NCI-H524 (cell line): ENCODE measurements at regions not wholly inside any gene's neighbourhood (a gene's known extent, or its start where the extent isn't known, plus 50 kb on each side); places are given as distances from the start of the nearest gene placed in this dataset.

ENCODE experiments used
- DNase-seq, 2 experiments: peaks; one replicate each; lab custom pipeline; 2025; lab: John Stamatoyannopoulos, UW

- DNase-seq: no peak
Measured at GRCh38 chr16:79297805-79298204, 302.7 kb downstream of the MAF start.

GRCh38 chr16:79297296-79297695, 303.2 kb downstream of the MAF start:
- no peak for DNase-seq

GRCh38 chr16:79296491-79296890, 304.0 kb downstream of the MAF start:
- no peak for DNase-seq

GRCh38 chr16:79295746-79296145, 304.8 kb downstream of the MAF start:
- DNase-seq: no peak

- DNase-seq: no peak
Measured at GRCh38 chr16:79295162-79295561, 305.4 kb downstream of the MAF start.

- DNase-seq: no peak
Measured at GRCh38 chr16:79294568-79294967, 306.0 kb downstream of the MAF start.

GRCh38 chr16:79293836-79294460, 306.6 kb downstream of the MAF start:
- no peak for DNase-seq

- no peak for DNase-seq
Measured at GRCh38 chr16:79288066-79288465, 312.5 kb downstream of the MAF start.

- no peak for DNase-seq
Measured at GRCh38 chr16:79287424-79287917, 313.1 kb downstream of the MAF start.

GRCh38 chr16:79286646-79287423, 313.7 kb downstream of the MAF start:
- DNase-seq: peak; percentile 93 to 97

- DNase-seq: no peak
Measured at GRCh38 chr16:79284766-79285165, 315.8 kb downstream of the MAF start.

GRCh38 chr16:79283578-79283977, 317.0 kb downstream of the MAF start:
- no peak for DNase-seq

- no peak for DNase-seq
Measured at GRCh38 chr16:79282806-79283205, 317.7 kb downstream of the MAF start.

GRCh38 chr16:79278506-79278905, 322.0 kb downstream of the MAF start:
- no peak for DNase-seq

GRCh38 chr16:79276501-79276900, 324.0 kb downstream of the MAF start:
- DNase-seq: no peak

GRCh38 chr16:79274264-79274663, 326.3 kb downstream of the MAF start:
- no peak for DNase-seq

- DNase-seq: no peak
Measured at GRCh38 chr16:79272141-79272577, 328.4 kb downstream of the MAF start.

GRCh38 chr16:79271583-79271982, 329.0 kb downstream of the MAF start:
- DNase-seq: no peak

- DNase-seq: no peak
Measured at GRCh38 chr16:79270011-79270410, 330.5 kb downstream of the MAF start.

GRCh38 chr16:79269211-79269863, 331.2 kb downstream of the MAF start:
- DNase-seq: no peak

- DNase-seq: no peak
Measured at GRCh38 chr16:79267781-79268180, 332.8 kb downstream of the MAF start.

GRCh38 chr16:79267146-79267545, 333.4 kb downstream of the MAF start:
- no peak for DNase-seq

GRCh38 chr16:79265701-79266100, 334.8 kb downstream of the MAF start:
- DNase-seq: no peak
